ENCODE measurements at regions not wholly inside any gene's neighbourhood (a gene's known extent, or its start where the extent isn't known, plus 50 kb on each side); places are given as distances from the start of the nearest gene placed in this dataset.
A peak's percentile ranks its signal among the peaks of the same experiment; 100 is the strongest.

DNA sequence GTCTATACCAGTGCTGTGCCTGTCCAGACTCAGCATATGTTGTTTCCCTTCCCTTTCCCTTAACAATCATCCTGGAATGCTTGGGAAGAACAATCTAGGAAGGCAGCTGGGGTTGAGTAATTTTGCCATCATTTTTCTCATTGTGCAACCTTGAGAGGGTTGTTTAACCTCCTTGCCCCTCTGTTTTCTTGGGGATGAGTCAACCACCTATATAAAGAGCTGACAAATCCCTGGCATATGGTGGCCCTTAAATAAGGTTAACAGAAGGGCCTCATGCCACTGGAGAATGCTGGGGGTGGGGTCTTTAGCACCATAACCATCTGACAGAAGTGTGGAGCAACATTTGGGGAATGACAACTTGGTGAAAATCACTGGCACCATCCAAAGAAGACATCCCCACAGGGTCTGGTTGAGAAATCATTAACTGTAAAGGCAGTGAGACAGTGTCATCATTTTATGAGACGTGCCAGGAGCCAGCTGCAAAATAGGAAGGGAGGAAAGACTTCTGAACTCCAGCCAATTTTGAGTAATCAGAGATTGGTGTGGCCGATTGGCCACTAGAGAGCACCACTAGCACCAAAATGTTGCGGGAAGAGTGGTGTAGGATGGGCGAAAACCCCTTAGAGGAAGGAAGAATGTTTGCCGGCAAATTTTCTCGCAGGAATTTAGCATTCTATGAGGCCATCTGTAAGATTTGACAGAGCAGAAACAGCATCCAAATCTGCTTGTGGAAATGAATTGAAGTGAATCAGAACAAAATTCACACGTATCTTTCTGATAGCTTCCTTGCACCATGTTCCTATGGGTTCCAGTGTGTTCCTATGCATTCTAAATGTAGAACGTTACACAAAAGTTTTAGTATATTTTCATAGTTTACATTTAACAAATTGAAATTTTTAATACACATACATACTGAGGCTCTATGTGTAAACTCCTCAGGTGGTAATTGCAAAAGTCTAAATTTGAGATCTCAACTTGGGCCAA is 113.8 kb downstream of the MSX2 start:
- peak; percentile 51 for DNase-seq (ENCODE audit: low read depth)

DNA sequence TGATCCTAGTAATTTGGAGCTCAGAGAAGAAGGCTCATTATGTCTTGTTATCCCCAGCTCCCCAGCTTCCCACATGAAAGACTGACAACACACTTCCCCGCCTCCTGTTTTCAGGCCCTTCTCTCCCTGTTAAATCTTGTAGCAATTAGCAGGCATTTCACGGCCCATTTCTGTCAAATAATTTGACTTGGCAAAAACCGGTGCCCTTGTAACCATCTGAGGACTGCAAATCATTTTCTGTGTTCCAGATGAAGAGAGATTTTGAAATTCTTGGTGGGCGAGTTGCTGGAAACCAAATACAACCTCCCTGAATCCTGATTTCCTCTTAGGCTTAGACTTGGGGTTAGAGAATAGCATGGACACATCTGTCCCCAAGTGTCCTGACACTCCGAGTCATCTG is 109.7 kb downstream of the MSX2 start:
- no peak for DNase-seq (ENCODE audit: low read depth)

DNA sequence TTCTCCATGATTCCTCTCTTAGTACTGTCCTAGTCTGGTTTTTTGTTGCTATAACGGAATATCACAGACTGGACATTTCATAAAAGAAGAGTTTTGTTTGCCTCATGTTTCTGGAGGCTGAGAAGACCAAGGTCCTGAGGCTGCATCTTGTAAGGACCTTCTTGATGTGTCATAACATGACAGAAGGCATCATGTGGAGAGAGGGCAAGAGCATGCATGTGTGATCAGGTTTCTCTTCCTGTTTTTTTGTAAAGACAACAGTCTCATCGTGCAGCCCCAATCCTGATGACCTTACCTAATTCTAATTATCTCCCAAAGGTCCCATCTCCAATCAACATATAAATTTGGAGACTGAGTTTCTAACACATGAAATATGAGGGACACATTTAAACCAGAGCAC is 108.4 kb downstream of the MSX2 start:
- no peak for DNase-seq (ENCODE audit: low read depth)

DNA sequence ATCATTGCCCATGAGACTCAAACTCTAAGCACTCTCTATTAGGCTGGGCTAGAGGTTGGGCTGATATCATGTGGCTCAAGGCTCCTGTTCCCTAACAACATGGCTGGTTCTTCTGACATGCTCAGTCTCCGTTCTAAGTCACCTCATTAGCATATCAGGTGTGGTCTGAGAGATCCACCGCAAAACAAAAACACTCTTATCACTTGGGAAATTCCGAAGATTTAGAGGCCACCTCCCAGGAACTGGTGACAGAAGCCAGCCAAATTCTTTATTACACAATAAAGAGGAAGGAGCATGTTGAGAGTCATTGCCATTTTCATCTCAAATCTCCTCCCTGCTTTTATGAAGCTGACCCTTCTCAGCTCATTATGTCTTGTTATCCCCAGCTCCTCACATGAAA is 107.6 kb downstream of the MSX2 start:
- no peak for DNase-seq (ENCODE audit: low read depth)

DNA sequence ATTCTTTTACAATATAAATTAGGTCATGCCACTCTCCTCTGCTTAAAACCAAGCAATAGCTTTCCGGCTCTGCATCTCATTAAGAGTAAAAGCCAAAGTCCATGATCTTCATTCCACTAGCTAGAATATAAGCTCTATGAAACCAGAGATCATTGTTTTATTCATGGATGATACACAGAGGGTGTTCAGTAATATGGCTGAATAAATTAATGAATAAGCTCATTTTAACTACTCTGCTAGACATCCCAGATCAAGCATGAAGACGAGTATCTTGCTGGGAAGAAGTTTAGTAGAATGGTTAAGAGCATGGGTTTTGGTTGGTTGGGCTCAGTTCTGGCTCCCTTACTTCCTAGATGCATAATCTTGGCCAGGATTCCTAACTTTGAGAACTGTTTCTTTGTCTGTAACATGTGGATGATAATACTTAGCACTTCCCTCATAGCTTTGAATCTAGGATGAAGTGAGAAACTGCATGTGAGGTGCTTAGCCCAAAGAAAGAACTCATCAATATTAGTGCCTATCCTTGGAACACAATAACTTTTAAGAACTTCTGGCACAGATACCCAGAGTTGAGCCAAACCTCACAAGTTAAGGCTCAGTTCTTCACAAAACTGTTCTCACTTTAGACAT is 106.8 kb downstream of the MSX2 start:
- DNase-seq (ENCODE audit: low read depth): no peak

DNA sequence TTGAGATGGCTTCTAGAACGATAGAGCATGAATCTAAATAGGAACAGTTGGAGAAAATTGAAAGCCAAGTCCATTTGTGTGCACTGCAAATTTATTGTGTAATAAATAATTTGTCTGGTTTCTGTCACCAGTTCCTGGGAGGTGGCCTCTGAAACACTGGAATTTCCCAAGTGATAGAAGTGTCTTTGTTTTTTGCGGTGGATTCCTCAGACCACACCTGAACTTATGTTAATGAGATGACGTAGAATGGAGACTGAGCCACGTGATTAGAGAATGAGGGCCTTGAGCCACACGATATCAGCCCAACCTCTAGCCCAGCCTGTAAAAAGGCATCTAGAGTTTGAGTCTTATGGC is 105.1 kb downstream of the MSX2 start:
- DNase-seq (ENCODE audit: low read depth): no peak

DNA sequence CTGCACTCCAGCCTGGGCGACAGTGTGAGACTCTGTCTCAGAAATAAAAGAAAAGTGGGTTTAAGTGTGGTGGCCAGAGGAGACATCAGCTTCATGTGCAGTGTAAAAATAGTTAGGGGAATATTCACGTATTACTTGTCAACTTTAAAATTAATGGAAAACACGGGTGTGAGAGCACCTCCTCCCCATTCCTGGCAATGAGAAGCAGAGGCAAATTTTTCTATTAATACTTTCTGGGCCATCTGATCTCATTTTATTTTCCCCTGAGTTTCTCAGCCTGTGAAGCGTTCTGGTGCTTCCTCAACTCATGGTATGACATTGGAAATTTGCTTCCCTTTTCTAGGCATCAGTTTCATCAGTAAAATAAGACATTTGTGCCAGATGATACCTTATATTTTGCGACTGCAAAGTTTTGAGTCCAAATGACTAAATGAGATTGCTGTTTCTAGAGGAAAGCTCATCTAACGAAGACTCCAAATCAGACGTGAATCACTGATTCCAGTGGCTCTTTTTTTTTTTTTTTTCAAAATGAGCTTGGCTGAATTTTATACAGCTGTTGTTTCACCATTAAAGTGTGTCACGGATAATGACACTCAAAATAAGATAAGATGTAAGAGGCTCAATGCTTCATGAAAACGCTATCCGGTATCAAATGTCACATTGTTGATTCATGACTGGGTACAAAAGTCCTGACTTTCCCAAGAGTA is 104.6 kb downstream of the MSX2 start:
- DNase-seq (ENCODE audit: low read depth): no peak

DNA sequence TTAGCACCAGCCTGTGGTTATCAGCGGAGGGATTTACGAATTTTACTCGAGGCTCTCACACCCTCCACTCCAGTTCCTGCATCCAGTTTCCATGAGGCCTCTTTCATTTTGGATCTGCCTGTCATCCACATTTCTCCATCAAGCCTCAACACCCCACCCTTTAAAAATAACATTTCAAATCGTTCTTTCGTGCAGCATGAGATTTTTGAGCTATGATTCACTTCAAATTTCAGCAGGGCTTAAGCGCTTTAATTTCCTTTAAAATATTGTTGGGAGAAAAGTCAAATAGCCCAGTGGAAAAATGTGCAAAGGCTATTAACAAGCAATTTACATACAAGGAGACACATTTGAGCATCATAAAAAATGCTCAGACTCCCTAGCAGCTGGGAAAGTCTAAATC is 103.2 kb downstream of the MSX2 start:
- no peak for DNase-seq (ENCODE audit: low read depth)

DNA sequence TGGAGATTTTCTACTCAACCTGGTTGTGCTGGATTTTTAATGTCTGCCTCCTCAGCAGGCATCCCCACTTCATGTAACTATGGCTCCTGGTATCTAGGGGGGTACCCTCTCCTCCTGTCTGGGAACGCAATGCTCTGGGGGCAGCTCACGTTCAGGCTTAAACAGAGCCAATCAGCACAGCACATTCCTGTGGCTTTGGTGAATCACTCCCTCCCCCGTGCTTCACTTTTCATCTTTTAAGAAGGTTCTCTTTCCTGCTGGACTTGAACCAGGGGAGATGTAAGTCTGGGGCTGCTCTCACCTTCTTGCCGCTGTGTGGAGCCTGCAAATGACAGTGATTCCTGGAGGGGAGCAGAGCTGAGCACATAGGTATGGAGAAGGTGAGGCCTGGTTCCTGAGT is 101.2 kb downstream of the MSX2 start:
- no peak for DNase-seq (ENCODE audit: low read depth)

DNA sequence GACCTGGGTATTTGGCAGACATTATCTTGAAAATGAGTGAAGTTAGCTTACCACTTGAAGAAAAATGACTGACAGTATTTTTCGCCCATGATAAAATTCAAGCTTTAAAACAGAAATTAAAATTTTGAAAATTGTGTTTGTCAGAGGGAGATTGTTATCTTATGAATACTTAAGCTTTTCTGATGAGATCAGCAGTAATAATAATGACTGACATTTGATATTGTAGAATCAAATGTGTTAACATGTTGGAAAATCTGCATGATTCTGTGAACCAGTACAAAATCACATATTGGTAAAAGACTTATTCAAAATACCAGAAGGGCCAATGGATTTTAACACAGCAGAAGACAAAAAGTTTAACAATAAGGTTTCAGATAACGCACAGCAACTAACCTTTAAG is 94.0 kb downstream of the MSX2 start:
- no peak for DNase-seq (ENCODE audit: low read depth)

DNA sequence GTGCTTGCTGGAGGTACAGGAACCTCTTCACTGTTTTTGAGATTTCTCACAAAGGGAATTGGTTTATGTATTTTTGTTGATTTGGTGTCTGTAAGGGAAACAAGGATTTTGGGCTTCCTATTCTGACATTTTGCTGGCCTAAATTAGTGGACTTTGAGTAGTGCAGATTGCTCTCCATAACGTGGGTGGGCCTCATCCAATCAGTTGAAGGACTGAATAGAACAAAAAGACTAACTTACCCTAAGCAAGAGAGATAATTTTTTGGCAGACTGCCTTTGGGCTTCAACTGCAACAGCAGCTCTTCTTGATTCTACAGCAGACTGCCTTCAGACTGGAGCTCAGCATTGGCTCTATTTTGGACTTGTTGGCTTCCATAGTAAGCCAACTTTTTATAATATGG is 93.2 kb downstream of the MSX2 start:
- DNase-seq (ENCODE audit: low read depth): no peak

DNA sequence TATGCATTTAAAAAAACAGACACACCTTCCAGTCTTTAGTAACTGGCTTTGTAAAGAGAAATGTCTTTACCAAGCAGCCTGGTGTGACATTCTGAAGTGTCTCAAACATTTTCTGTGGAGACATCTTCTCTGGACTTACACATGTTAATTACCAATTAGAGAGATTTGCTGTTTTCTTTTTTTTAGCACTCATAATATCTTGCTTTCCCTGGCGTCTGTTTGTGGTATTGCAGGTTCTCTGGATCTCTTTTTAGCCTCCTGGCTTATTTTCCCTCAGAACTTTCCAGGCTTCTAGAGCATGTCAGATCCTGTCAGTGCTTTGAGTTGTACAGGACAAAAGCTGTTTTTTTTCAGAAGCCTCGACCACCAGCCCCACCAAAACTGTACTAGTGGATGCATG is 92.5 kb downstream of the MSX2 start:
- no peak for DNase-seq (ENCODE audit: low read depth)

DNA sequence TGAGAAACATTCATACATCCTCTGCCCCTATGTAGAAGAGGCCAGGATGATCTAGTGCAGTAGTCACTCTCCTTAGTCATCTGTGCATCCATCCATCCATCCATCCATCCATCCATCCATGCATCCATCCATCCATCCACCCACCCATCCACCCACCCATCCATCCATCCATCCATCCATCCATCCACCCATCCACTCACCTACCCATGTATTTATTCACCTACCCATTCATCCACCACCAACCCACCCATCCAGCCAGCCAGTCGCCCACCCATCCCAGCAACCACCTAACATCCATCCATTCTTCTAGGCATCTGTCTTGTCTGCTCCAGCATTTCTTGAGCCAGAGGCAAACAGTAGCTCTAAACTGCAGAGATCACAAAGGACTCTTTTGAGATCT is 87.1 kb downstream of the MSX2 start:
- DNase-seq (ENCODE audit: low read depth): no peak

DNA sequence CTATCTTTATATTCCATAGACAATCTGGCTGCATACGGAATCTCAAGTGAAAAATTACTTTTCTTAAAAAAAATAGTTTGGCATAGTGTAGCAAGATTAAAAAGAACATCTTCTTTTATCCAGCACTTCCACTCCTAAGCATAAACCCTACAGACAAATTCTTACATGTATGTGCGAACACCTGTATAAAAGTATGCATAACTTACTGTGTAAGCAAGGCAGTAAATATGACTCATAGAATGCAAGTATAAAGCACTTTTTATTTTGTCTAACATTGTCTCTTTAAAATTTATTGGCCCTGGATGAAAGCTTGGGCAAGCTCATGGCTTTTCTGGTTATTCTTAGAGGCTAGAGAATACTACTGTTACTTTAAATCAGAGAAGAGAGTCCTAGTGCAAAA is 86.4 kb downstream of the MSX2 start:
- DNase-seq (ENCODE audit: low read depth): no peak

DNA sequence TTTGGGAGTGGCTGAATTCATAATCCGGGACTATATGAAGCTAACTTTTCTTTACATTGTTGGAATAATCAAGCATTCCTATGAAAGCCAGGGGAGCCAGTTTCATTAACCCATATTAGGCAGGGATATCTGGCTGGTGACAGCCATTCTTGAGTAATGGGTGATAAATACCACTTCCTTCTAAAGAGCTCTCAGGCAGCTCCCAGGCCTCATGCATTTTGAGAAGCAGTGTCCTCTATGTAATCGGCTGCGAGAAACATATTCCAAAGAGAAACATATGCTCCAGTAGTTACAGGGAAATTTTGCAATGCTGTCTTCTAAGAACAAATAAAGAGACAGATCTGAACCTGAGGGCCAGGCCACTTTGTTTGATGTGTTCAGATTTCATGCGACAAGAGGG is 83.1 kb downstream of the MSX2 start:
- DNase-seq (ENCODE audit: low read depth): no peak

DNA sequence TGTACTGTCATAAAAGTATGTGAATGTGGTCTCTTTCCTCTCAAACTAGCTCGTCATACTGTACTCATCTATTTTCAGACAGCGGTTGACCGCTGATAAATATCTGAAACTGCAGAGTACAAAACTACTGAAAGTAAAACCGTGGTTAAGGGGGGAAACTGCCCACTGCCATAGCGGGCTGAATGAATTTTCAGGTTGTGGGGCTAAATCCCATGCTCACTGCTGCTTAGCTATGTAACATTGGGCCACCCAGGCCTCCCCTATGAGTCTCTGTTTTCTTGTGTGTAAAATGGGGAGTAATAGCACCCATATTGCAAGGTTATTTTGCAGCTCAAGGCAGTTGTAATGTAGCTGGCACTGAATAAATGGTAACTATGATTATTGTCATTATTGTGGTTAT is 82.3 kb downstream of the MSX2 start:
- no peak for DNase-seq (ENCODE audit: low read depth)

DNA sequence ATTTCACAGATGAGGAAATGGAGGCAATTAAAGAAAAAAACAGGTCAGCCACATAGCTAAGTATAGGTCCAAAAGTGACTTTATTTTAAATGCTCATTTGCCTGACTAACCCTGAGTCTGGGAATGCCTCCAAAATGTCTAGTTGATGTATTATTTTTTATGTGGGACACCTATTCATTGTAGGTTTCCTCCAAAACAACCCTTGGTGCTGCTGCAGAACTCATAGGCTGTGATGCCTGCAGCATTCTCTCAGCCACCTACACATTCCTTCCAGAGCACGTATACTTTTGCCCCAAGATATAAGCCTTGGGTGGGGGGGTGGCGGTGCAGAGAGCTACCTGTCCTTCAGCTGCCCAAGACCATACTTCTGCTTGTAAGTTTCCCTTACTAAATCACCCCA is 77.4 kb downstream of the MSX2 start:
- no peak for DNase-seq (ENCODE audit: low read depth)

DNA sequence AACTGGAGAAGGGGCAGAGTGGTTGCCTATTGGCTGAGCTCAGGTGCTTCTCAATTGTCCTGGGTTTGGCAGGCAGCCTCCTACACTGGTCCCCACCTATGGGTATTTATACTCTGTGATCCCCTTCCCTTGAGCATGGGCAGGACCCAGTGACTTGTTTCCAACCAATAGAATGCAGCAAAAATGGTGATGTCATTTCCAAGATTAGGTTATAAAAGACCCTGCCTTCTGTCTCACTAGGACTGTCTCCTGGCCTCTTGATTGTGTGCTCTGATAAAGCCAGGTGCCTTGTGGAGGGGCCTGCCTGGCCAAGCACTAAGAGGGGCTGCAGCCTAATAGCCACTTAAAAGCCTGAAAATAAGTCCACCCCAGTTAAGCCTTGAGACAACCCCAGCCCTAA is 76.1 kb downstream of the MSX2 start:
- DNase-seq (ENCODE audit: low read depth): no peak

DNA sequence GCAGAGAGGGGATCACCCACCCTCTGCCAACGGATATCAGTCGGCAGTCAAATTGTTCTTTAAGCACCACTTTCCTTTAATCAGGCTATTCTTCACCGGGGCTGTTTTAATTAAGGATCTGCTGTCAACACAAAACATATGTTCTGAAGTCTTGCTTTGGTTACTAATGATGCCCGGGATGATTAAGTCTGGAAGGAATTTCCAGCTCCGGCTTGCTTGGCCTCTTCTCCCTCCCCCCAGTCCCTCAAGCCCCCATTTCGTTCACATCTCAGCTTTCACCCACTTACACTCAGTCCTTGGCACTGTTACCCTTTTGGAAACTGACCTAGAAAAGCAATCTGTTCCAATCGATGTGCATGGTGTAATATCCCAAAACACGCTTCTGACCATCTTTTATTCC is 74.7 kb downstream of the MSX2 start:
- no peak for DNase-seq (ENCODE audit: low read depth)

DNA sequence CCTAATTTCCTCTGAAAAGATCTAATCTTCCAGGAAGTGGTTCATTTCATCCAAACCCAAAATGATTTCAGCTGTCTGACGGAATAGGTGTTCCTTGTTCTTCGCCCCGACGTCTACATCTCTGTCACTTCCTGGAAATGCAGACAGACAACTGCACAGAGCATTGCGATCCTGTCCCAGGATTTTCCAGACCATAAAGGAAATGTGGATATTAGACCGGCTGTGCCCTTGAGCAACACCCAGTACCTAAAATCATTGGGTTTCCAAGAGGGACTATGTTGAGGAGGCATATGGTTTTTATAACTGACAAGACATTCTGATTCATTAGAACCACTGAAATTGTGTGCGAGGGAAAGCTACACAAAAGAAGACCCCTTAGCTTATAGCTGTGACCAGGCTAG is 74.2 kb downstream of the MSX2 start:
- DNase-seq (ENCODE audit: low read depth): no peak

DNA sequence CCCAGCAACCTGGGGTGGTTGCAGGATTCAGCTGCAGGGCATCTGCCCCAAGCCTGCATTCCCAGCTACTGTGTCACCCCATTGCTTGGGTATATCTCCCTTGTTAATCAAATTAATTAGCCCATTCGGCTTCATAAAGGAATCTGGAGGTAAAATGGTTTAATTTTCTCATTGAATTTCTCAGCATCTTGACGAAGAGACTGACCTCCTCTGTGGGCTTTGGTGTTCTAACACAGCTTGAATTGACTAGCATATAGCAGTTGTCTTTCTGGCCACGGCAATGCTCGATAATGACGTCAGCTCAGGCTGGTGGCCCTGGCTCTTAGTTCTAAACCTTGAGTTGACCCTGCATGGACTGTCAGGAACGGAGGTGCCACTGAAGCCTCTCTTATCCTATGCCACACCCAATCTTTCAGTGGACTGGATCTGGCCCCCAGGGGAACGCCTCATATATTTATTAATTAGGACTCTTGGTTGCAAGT is 72.4 kb downstream of the MSX2 start:
- no peak for DNase-seq (ENCODE audit: low read depth)

DNA sequence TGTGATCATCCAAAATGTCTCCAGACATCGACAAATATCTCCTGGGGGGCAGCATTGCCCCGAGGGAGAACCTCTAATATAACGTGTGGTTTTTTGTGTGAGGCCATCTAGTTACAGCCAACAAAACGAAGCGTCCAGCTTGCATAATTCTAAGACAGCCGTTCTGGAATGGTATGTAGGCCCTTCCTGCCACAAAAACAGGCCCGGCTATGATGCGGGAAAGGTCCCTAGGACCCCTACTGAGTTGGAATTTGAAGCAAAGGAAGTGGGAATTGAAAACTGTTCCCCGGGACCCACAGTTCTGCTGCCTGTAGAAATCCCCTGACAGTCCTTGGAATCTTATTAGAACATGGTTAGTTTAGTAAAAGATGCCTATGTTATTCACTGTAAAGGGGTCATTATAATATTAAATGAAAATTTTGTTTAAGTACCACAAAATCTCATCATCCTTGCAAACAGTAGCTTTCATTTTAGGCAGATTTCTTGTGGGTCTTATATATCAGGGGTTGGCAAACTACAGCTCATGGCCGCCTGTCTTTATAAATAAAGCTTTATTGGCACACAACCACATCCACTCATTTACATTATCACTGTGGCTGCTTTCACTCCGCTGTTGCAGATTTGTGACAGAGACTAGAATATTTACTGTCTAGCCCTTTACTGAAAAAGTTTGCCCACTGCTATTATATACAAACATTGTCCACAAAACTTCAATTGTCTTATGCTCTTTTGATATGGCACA is 70.7 kb downstream of the MSX2 start:
- no peak for DNase-seq (ENCODE audit: low read depth)
